ENCODE measurements at regions not wholly inside any gene's neighbourhood (a gene's known extent, or its start where the extent isn't known, plus 50 kb on each side); places are given as distances from the start of the nearest gene placed in this dataset.
A peak's percentile ranks its signal among the peaks of the same experiment; 100 is the strongest.

GRCh38 chr18:73975266-73975665, 172.4 kb downstream of the FBXO15 start:
- ATAC-seq = no peak
- intact Hi-C loops (cut with DNase I, micrococcal nuclease) = no loop called here
- no peak for DNase-seq

- DNase-seq (no peak), ATAC-seq (no peak)
- intact Hi-C loops (cut with DNase I, micrococcal nuclease) = no loop called here
These were observed 173.7 kb downstream of the FBXO15 start for GRCh38 chr18:73973972-73974371.

DNA sequence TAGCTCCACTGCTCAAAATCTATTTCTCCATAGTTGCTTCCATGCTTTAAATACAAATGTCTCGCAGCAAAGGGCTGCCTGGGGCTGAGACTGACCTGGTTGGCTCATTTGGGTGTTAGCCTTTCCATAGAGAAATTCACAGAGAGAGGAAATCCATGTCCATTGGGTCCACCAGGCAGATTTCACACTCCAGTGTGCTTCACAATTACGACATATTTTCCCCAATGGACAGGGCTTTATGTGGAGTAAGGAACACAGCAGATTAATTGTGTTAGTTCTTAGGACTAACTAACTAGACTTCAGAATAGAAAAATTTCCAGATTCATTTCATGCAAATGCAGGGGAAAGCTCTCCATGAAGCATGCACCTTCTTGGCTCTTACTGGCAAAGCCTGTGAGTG, 180.7 kb downstream of the FBXO15 start:
- no peak for DNase-seq
- intact Hi-C loops (cut with DNase I, micrococcal nuclease) = no loop called here
- ATAC-seq = no peak

DNA sequence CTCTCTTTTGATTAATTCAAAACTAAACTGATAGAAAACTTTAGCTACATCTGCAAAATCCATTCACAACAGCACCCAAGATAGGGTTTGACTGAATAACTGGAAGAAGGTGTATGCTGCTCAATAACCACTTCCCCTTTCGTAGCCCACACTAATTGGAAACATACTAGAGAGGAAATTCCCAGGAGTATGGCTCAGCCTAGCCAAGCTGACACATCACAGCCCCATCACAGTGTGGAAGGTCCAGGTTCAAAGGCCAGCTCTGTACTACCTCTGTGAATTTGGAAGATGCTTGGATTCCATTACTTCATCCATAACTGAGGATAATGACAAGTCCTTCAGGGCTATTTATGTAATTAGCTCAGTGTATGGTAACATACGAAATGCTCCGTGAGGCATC, 185.4 kb downstream of the FBXO15 start:
- DNase-seq (no peak), ATAC-seq (no peak)
- intact Hi-C loops (cut with DNase I, micrococcal nuclease) = no loop called here

GRCh38 chr18:73961804-73962203, 185.8 kb downstream of the FBXO15 start:
- ATAC-seq = no peak
- DNase-seq = no peak
- intact Hi-C loops (cut with DNase I, micrococcal nuclease) = no loop called here

- intact Hi-C loops (cut with DNase I, micrococcal nuclease) = no loop called here
- no peak for ATAC-seq
- DNase-seq = no peak
These were observed 188.3 kb downstream of the FBXO15 start for GRCh38 chr18:73959352-73959751.

DNA sequence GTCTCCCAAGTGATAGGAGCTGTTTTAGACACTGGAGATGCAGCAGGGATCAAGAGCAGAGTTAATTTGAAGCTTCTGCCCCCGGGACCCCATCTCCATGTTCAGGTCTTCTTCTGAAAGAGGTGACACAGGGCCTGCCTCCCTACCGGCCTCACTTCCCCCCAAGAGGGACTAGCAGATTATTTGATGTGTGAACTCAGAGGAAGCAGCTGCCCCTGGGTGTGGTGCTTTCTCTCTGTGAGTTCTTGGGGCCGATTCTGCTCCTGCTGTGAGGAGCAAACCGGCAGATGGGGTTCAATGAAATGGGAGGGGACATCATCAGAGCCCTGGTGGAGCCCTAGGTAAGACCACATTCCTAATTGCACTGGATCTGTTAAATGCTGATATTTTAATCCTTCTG, 193.4 kb downstream of the FBXO15 start:
- ATAC-seq = no peak
- DNase-seq = no peak
- intact Hi-C loops (cut with DNase I, micrococcal nuclease) = no loop called here

- intact Hi-C loops (cut with DNase I, micrococcal nuclease) = no loop called here
- ATAC-seq (no peak), DNase-seq (no peak)
These were observed 195.2 kb downstream of the FBXO15 start for GRCh38 chr18:73952296-73952946.

DNA sequence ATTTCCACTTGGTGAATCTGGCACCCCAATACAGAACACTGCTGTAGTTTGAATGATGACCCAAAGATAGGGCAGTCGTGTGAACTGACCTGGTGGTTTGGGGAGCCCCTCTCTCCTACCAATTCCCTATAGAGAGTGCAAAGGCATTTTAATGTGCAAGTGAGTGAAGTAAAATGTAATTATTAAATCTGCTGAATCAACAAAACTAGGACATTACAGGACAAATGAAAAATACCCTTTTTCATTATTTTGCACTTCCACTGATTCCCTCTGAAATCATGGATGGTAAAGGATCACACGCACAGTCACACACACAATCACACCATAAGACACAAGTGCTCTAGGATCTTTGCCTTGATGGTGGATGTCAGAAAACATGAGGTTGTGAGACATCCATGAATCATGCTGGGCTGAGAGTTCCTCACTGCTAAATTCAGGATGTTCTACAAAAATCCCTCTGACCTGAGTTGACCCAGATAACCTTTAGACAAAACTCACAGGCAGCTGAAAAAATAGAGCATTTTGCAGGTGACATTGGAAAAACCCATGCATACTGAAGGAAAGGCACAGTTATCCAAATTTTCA, 197.4 kb downstream of the FBXO15 start:
- no peak for ATAC-seq
- no peak for DNase-seq
- intact Hi-C loops (cut with DNase I, micrococcal nuclease) = no loop called here

GRCh38 chr18:73948497-73948896, 199.1 kb downstream of the FBXO15 start:
- intact Hi-C loops (cut with DNase I, micrococcal nuclease) = no loop called here
- no peak for DNase-seq
- no peak for ATAC-seq

GRCh38 chr18:73948084-73948483, 199.6 kb downstream of the FBXO15 start:
- DNase-seq = no peak
- intact Hi-C loops (cut with DNase I, micrococcal nuclease) = no loop called here
- ATAC-seq = no peak

- DNase-seq = no peak
- no peak for ATAC-seq
- intact Hi-C loops (cut with DNase I, micrococcal nuclease) = no loop called here
These were observed 200.3 kb downstream of the FBXO15 start for GRCh38 chr18:73947180-73947921.

DNA sequence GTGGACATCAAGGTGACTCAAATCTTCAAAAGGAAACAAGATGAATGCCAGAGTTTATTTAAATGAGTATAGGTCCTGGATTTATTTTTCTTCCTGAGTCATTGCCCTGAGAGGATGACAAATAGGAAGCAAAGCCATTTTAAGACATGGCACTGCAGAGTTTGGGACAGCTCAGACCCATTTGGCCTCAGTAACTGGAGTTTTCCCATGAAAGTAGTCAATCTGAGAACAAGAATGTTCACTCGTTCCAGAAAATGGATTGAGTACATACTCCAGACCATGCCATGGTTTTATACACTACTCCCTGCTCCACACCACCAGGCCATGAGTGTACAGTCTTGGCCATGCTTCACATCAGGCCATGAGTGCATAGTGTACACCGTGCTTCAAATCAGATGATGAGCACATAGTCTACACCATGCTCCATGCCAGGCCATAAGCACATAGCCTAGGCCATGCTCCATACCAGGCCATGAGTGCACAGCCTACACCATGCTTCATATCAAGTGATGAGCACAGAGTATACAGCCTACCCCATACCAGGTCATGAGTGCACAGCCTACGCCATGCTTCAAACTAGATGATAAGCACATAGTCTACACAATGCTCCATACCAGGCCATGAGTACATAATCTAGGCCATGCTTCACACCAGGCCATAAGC, 202.4 kb downstream of the FBXO15 start:
- no peak for ATAC-seq
- no peak for DNase-seq
- intact Hi-C loops (cut with DNase I, micrococcal nuclease) = no loop called here

GRCh38 chr18:73944715-73945114, 202.9 kb downstream of the FBXO15 start:
- ATAC-seq (no peak), DNase-seq (no peak)
- intact Hi-C loops (cut with DNase I, micrococcal nuclease) = no loop called here

DNA sequence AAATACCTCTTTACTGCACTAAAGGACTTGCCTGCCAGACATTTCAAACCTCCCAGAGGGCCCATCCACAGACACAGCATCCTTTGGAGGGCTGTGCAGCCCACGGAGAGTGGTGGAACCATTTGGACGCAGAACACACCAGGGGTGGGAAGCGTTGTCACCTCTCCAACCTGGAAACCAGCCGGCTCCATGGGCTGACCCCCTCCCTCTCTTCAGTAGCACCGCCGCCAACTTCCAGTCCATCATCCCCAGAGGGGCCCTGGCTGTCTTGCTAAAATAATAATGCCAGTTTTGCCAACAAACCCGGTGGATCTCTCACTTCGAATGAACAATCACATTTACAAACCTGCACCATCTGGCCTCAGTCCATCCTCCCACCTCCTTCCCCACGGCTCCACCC, 203.9 kb downstream of the FBXO15 start:
- DNase-seq (no peak), ATAC-seq (no peak)
- intact Hi-C loops (cut with DNase I, micrococcal nuclease) = no loop called here

DNA sequence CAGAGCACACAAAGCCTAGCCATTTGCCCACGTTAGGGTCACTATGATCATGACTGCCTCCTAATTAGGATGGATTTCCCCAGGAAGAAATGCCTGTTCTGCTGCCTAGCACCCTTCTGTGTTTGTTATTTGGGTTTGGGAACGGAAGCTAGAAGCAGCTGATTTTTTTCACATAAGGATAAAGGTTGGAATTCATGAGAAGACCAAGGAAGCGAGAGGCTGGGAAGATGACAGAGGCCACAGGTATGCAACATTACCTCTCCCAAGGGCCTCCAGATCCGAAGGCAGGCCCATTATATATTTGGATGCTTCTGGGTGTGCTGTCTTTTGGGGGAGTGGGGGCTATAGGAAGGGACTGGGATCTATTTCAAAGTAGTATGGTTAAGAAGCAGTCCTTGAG, 204.7 kb downstream of the FBXO15 start:
- intact Hi-C loops (cut with DNase I, micrococcal nuclease) = no loop called here
- no peak for DNase-seq
- ATAC-seq = no peak

DNA sequence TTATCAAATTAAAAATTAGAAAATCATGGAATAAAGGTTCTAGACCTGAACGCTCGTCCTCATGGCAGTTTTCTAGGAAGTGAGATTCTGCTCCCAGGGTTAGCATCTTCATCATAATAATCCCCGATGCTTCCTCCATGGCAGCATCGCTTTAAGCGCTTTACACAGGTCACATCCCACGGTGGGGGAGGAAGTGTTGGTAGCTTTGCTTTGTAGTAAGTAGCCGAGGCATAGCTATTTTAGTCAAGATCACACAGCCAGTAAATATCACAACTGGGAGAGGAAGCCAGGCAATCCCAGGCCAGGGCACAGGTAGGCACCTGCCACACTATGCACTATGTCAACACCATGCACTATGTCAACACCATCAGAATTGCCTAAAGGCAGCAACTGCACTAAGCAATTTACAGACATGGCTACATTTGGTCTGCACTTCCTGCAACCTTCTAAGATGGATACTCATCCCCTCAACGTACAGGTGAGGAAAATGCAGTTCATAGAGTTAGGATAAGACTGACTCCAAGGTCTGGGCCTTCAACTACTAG, 205.5 kb downstream of the FBXO15 start:
- peak; percentile 36 for ATAC-seq
- DNase-seq = no peak
- intact Hi-C loops (cut with DNase I, micrococcal nuclease) = no loop called here

GRCh38 chr18:73940721-73941120, 206.9 kb downstream of the FBXO15 start:
- ATAC-seq (no peak), DNase-seq (no peak)
- intact Hi-C loops (cut with DNase I, micrococcal nuclease) = no loop called here

DNA sequence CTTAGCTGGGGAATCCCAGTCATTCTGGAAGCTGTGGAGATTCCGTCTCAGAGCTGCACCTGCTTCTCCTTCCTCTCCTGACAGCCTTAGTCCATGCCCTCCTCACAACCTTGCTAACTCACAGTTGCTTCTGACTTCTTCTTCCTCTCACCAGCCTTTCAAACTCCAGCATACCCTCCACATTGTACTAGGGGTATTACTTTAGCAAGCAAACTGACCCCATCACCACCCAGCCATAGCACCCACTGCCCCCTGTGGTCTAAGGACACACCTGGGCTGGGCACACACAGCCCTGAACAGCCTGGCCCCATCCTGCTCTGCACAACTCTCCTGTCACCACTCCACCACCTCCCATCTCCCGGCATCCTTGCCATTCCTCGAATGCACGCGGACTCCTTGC, 208.2 kb downstream of the FBXO15 start:
- ATAC-seq (no peak), DNase-seq (no peak)
- intact Hi-C loops (cut with DNase I, micrococcal nuclease) = no loop called here

DNA sequence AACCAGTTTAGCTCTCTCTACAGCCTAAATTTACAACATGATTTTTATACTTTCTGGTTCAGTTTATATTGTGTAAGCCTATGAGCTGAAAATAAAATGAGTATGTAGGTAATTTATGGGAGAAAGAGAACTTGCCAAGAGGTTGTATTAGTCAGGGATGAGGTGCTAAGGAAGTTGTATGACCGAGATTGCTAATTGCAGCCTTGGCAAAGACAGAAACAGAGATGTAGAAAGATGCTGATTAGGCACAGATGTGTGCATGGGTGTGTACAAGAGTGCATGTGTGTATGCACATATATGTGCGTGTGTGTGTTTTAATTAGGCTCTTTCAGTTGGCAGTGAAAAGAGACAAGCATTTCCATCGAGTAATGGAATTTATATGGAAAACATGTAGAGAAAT, 213.9 kb downstream of the FBXO15 start:
- ATAC-seq (no peak), DNase-seq (no peak)
- intact Hi-C loops (cut with DNase I, micrococcal nuclease) = no loop called here
